ENCODE measurements at regions not wholly inside any gene's neighbourhood (a gene's known extent, or its start where the extent isn't known, plus 50 kb on each side); places are given as distances from the start of the nearest gene placed in this dataset.

DNA sequence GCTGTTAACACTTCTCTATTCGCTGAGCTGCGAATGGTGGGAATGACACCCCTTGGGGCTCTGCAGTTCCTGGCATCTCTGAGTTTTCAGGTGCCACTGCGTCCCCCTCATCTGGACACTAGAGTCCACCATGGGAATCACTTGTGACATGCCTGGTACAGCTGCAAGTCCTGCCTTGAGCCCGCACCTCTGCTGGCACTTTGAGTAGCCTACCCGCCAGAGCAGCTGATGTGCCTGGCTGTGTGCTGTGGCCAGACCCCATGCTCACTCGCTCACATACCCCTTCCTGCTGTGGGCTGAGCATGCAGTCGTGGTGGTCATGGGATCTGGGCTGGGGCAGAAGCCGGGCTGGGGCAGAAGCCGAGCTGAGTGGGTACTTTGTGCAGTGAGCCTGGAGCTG, 117.6 kb downstream of the RND3 start:
- no CpG with 5 or more reads among the region's 9 CpGs for WGBS (ENCODE audit: extremely low coverage, insufficient read length, low lambda C conversion rate)
- Histone ChIP-seq H3K23me2 (ENCODE audit: insufficient read length, low read depth, low read length, poor library complexity, severe bottlenecking) (no peaks in the 10 kb centered on the region), H2AFZ (ENCODE audit: low read length) (no peak overlapping the region), H2BK12ac (ENCODE audit: insufficient read length, low read depth, low read length) (no peak overlapping the region), H3T11ph (ENCODE audit: low read length) (no peak overlapping the region), H4K91ac (ENCODE audit: insufficient read length, low read depth, low read length) (no peak overlapping the region), H2BK120ac (ENCODE audit: low read depth, low read length, poor library complexity, severe bottlenecking) (no peak overlapping the region), H3K23ac (ENCODE audit: insufficient read length, low read depth, low read length) (no peak overlapping the region), H3K4ac (ENCODE audit: low read depth, low read length) (no peak overlapping the region), H3K14ac (ENCODE audit: insufficient read depth, low read length) (no peak overlapping the region), H4K8ac (replicated peaks; ENCODE audit: insufficient read length, low read depth, low read length) (no peak overlapping the region), H3K4me2 (ENCODE audit: insufficient read depth, insufficient read length, low read length) (no peak overlapping the region), H3K79me2 (ENCODE audit: insufficient read depth, low read length) (no peaks in the 10 kb centered on the region; the same call in 1 of the 2 replicates), H2BK20ac (ENCODE audit: low read depth, low read length, poor library complexity, severe bottlenecking) (no peak overlapping the region), H4K20me1 (ENCODE audit: control insufficient read depth, insufficient read depth, insufficient read length) (no peaks in the 10 kb centered on the region), H3K9me3 (ENCODE audit: control insufficient read depth, low read depth, low read length) (no peaks in the 10 kb centered on the region), H3K4me1 (ENCODE audit: insufficient read depth, low read length) (no peaks in the 10 kb centered on the region; the same call in 1 of the 2 replicates), H2AK5ac (ENCODE audit: insufficient read length, low read length) (no peak overlapping the region), H3K9ac (ENCODE audit: extremely low read depth, insufficient read length, low read length) (no peak overlapping the region), H4K5ac (ENCODE audit: insufficient read length, low read depth, low read length) (no peak overlapping the region), H3K56ac (ENCODE audit: insufficient read length, low read depth, low read length) (no peak overlapping the region), H3K27ac (ENCODE audit: insufficient read length, low read depth, low read length) (no peak overlapping the region), H3K27me3 (ENCODE audit: insufficient read depth, low read length) (no peaks in the 10 kb centered on the region), H3K79me1 (ENCODE audit: insufficient read depth, low read depth, low read length, poor library complexity, severe bottlenecking) (no peaks in the 10 kb centered on the region), H2BK5ac (ENCODE audit: insufficient read length, low read length) (no peak overlapping the region), H3K18ac (ENCODE audit: insufficient read length, low read depth, low read length) (no peak overlapping the region), H2BK15ac (ENCODE audit: low read depth, low read length) (no peak overlapping the region)
- TF ChIP-seq CTCF (conservative IDR thresholded peaks at IDR 0.05): no peak
- H3K4me1 Mint-ChIP-seq: peaks cover 11 to 12% of the 10 kb centered on the region in 2 experiments; a peak in 3 of 4 replicates
- no peak for DNase-seq
- peaks cover 0 to 5% (median 0%) of the 10 kb centered on the region in 3 experiments; a peak in 1 of 7 replicates for H3K36me3 Mint-ChIP-seq (ENCODE audit: insufficient read depth in 1 of 3, low read depth in 3 of 3)
- peaks cover 0 to 4% of the 10 kb centered on the region in 2 experiments; a peak in 2 of 5 replicates for H3K9me3 Mint-ChIP-seq
- no peak overlapping the region for H3K4me3 Mint-ChIP-seq
- H3K27me3 Mint-ChIP-seq (ENCODE audit: low read depth): no peaks in the 10 kb centered on the region
- no peak overlapping the region for H3K27ac Mint-ChIP-seq
